Esophagus squamous epithelium (tissue), 4 donors: ENCODE measurements at regions not wholly inside any gene's neighbourhood (a gene's known extent, or its start where the extent isn't known, plus 50 kb on each side); places are given as distances from the start of the nearest gene placed in this dataset.

Experiments
- CTCF ChIP-seq, 6 experiments: fragments of 450-650 bp in 4 of 6; fragments of 200-600 bp in 2 of 6; sonication (generic) in 2 of 6; IDR thresholded peaks; one replicate each; pipeline ENCODE4 v1.5.1; 2016 to 2019; ENCODE audit warnings: antibody characterized with exemption in 6 of 6, mild to moderate bottlenecking in 4 of 6, moderate library complexity in 4 of 6
- POLR2A ChIP-seq, 4 donors: fragments of 450-650 bp; IDR thresholded peaks; one replicate each; pipeline ENCODE4 v1.6.1; 2017; ENCODE audit warnings: antibody characterized with exemption in 4 of 4, mild to moderate bottlenecking in 4 of 4, moderate library complexity in 3 of 4

GRCh38 chr7:34277016-34277802 lies 371.9 kb downstream of the BMPER start:
- TF ChIP-seq CTCF (IDR thresholded peaks at IDR 0.05) (no peak), POLR2A (IDR thresholded peaks at IDR 0.05) (no peak)
